ENCODE measurements at regions not wholly inside any gene's neighbourhood (a gene's known extent, or its start where the extent isn't known, plus 50 kb on each side); places are given as distances from the start of the nearest gene placed in this dataset.

DNA sequence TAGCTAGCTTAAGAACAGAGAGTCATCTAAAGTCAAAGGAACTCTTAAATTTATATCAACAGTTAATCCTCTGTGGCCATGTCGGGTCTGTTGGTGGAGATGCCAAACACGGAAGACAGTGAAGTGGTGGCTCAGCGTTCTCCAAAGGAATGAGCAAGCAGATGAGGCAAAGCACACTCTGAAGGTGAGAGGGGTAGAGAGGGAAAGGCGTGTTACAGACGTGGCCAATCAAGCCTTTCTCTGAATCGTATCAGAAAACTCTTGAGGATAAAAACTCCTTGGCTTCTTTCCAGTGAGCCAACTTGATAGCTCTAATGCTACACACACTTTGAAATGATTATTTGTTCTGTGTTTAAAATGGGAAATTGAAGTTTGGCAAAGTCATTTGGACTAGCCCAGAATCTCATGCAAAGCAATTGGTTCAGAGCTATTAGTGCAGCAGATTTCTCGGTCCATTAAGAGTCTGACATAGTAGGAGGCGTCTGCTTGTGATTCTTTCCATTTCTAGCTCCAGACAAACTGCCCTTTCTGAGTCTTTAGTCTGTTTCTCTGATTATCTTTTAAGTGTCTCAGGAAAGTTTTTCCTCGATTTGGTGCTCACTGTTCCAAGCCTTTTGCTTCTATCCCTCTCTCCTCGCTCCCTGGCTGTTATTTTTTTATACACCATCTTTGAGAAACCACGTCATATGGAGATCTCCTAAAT lies 57.5 kb upstream of the CPO start:
- no peak for DNase-seq (ENCODE audit: missing footprints)
- intact Hi-C loops (cut with DNase I), result no loop called here

DNA sequence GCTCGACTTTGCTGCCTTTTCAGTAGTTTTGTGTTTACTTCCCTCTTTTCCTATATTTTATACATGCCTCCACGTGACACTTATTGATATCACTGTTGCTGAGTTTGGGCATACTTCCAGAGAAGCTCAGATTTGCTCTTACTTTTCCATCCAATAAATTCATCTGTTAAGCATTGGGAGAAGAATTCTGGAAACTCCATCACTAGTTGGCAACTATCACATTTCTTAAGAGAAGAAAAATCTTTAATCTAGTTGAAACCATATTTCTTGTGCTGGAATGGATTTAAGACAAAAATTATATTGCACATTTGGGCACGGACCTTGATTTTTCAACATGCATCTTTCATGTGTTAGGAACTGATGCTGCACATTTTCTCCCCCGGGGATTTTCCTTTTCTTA lies 52.6 kb upstream of the CPO start:
- intact Hi-C loops (cut with DNase I), result no loop called here
- no peak for ATAC-seq
- no peak for DNase-seq (ENCODE audit: missing footprints)

More for the DNA sequence above, 57.5 kb upstream of the CPO start:
- ATAC-seq, result peak; percentile 44

DNA sequence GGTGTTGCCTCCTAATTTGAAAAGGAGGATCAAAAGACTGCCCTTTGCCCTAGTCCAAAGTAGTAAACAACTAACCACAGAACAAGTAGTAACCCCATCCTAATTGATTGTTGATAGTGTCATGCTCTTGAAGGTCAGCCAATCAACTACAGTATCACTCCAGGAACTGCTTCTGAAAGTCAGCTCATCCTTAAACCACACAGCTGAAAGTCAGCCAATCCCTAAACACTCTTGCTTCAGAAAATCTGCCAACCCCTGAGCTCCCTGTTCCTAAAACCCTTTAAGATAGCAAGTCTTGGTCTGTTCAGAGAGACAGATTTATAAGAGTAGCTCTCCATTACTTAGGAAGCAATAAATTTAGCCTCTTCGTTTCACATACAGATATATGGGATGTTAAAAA lies 51.6 kb upstream of the CPO start:
- ATAC-seq (no peak), DNase-seq (ENCODE audit: missing footprints) (no peak)
- intact Hi-C loops (cut with DNase I), result no loop called here
